8988T (cell line): ENCODE measurements at regions not wholly inside any gene's neighbourhood (a gene's known extent, or its start where the extent isn't known, plus 50 kb on each side); places are given as distances from the start of the nearest gene placed in this dataset.

Experiments
- DNase-seq: peaks from one replicate; pipeline ENCODE4 v3.0.0; 2011

DNA sequence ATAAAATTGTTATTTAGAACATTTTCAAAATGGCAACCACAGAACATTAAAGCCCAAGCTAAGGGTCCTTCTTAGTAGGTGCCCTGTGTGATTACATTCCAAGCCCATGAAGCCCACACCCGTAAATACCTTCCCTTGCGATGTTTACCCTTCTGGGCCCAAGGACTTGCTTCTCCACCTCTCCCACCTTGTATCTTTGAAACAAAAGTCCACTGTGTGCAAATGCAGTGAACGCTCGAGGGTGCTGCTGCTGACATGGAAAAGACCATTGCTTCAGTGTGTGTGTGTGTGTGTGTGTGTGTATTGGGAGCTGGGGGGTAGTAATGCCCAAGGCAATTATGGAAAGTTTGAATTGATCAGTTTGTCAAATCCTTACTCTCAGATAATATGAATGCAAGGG lies 298.1 kb downstream of the TGFB2 start:
- DNase-seq, result no peak

DNA sequence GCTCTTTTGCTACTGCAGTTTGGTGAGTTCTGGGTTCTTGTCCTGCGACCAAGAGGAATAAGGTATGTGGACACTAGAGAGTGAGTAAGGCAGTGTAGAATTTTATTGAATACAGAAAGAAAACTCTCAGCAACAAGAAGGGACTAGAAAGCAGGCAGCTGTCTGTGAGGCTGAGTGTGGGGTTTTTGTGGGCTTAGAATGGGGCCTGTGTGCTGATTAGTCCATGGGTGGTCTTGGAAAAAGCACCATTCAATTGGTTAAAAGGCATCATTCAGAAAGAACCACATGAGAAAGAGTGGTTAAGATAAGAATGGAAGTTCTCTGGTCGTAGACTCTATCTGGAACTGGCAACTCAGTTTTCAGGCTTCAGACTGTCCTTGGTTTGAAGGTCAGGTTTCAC lies 298.8 kb downstream of the TGFB2 start:
- no peak for DNase-seq

DNA sequence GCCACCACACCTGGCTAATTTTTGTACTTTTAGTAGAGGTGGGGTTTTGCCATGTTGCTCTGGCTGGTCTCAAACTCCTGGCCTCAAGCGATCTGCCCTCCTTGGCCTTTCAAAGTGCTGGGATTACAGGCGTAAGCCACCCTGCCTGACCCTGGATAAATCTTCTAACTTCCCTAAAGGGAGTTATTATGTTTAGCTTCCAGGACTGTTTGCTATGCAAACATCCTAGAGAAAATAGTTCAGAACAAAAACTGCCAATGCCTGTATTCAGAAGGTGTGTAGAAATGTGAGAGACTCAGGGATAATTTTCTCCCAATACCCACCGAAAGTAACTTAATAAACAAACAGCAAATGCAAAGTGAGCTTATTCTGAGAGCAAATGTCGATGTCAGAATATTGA lies 301.2 kb downstream of the TGFB2 start:
- DNase-seq, result no peak

DNA sequence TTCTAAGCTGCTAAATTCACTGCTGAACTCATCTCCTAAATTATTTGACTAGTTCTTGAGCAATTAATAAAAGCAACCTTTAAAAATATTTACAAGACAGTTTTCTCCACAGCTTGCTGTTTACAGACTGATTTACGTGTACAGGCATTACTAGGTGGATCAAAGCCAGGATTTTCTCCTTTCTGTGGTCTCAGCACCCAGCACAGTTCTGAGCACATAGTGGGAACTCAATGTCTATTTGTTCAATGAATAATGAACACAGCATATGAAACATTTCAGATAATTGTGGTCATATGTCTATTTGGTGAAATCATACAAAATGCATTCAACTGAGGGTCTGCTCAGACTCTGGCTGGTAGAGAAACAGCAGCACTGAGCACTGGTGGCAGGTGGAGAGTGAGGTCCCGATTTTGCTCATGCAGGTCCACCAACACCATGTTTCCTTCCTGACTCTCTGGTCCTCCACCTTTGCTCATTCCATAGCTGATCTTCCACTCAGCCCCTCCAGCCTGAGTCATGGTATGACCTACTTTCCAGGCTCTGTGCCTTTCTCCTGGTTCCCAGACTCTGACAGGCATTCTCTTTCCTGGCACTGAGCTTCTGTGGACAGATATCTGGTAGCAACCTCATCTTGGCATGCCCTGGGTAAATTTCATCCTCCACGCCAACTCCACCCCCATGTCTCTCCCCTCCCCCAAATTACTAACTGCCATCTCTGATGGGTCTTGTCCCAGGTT lies 311.3 kb downstream of the TGFB2 start:
- no peak for DNase-seq

DNA sequence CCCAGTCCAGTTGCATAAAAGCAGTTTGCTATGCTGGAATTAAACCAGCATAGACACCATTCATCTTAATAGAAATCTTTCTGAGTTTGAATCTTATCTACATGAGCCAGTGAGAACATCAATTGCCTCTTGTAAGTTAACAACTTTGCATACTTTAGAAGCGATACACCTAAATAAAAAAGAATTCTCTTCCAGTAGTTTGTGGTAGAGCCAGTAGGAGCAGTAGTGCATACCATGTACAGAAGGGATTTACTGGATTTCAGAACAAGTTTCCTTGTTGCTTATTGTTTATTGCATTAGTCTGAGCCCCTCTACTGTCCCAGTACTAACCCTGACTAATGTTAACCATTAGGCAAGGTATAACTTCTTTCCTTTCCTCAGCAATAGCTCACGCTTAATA lies 313.1 kb downstream of the TGFB2 start:
- no peak for DNase-seq

DNA sequence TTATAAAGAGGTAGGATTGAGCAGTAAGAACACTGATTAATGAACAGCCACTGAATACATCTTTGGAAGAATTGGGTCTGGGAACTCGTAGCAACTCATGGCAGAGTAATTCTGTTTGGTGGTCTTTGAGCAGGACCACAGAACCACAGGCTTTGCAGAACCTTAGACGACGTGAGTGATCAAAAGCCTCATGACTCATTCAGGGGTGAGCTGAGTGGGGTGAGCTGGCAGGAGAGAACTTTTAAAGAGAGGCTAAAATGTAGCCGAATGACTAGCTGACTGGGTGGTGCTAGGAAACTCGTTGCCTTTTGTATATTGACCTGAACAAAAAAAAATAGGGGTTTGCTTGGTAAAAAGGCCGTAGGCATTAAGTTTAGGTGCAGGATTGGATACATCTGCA lies 313.8 kb downstream of the TGFB2 start:
- DNase-seq, result no peak

DNA sequence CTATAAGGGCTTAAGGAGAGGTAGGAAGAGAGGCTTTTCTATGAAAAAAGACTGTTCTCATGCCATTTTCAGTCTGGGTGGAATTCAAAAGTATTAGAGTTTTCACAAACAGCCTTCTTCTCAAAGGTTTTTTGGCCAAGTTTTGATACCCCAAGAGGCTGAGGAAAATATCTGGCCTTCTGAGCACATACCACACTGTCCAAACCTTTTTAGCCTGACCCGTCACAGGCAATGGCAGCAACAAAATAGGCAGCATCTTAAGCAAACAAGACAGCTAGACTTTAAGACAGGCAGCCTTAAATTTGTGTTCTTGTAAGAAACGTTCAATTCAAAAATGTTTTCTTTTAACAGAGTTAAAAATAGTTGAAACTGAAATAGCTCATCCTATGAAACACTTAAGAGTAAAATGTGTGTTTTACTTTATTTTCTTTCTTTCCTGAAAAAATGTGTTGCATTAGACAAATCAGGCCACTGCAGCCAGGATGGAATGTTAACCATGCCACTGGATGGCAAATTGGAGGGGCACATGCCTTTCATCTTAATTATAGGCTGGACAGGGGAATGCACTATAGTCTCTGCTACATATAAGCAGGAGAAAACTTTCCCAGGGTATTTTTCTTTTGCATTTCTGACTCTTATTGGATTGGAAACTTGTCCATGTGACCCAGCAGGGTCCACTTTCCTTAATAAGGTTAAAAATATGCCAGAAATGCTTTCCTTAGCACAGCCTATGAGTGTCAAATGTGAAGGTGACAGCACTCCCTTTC lies 315.0 kb downstream of the TGFB2 start:
- DNase-seq, result no peak

DNA sequence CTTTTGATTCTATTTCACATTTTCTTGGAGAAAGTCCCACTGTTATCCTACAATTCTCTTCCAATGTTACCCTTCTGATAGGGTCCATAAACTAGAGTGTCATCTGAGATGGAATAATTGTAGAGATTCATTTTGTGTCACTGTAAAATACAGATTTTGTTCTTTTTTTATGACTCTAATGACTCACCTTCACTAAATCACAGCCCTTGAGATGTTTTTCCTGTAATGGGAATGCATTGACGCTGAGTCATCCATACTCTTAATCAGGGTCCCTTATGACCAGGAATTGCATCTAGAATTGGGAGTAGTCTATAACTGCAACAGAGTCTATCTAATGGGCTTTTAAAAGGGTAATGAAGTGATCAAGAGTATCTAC lies 315.5 kb downstream of the TGFB2 start:
- DNase-seq, result no peak

DNA sequence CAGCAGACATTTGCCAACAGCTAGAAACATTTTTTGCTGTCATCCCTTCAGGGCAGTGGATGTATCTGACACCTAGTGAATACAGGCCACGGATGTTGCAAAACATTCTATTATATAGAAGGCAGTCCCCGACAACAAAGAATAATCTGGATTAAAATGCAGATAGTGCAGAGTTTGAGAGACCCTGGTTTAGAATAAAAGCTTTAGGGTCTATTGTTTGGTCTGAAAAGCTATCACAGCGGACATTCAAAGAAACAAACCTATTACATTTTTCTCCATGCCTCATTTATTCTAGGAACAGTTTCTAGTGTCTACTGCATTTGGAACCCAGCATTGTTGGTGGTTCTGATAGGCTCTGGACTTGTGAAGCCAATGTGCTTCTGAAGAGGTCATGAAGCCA lies 316.3 kb downstream of the TGFB2 start:
- no peak for DNase-seq

DNA sequence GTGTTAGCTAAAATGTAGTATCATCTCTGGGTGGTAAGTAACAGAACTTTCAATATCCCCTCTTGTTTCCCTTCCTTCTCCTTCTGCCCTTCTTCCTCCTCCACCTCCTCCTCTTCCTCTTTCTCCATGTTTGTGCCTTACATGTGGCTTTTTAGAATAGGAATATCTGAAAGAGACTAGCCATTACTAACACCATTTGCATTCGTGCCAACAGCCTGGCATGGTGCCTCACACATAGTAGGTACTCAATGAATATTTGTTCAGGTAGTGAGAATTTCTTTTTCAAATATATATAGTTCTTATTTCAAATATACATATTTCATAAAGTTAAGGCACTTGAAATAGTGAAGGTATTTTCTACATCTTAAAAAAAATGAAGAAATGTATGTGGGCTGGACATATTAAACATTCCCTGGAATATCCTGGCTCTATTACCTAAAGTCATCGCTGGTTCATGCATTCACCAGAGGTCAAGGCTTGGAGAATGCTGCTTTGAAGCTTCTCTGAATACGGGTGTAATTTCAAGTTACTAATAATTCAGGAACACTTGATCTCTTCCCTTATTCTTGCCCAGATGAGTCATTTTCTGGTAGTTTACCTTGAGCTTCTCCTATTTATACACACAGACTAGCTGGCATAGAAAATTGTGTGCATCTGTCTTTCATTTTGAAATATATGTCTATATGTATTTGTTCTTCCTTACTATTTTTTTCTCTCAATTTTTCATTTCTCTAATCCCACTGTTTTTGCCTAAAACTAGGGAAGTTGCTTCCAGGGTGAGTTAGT lies 319.4 kb downstream of the TGFB2 start:
- DNase-seq, result no peak

DNA sequence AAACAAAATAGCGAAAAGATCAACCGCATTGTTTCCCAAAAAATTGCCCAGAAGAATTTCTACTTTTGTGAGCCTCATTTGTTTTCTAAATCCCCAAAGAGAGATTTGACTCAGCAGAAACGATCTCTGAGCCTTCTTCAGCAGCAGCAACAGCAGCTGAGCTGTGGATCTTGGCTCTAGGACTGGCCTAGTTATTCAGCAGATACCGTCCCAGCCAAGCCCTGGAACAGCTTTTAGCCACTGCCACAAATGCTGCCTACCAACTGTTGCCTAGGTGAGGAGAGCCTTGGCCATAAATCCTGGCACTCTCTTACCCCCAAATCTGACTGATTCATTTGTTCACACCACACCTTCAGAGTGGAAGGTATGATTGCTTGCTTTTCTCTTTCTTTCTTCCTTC lies 320.1 kb downstream of the TGFB2 start:
- no peak for DNase-seq

DNA sequence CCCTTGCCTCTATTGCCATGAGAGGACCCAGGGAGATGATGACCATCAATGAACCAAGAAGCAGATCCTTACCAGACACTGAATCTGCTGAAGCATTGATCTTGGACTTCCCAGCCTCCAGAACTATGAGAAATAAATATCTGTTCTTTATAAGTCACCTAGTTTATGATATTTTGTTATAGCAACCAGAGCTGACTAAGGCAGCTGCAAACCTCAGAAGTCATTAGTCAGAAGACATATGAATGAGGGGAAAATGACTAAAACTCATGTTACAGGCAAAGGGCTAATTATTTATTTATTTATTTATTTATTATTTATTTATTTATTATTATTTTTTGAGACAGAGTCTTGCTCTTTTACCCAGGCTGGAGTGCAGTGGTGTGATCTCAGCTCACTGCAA lies 321.1 kb downstream of the TGFB2 start:
- no peak for DNase-seq

DNA sequence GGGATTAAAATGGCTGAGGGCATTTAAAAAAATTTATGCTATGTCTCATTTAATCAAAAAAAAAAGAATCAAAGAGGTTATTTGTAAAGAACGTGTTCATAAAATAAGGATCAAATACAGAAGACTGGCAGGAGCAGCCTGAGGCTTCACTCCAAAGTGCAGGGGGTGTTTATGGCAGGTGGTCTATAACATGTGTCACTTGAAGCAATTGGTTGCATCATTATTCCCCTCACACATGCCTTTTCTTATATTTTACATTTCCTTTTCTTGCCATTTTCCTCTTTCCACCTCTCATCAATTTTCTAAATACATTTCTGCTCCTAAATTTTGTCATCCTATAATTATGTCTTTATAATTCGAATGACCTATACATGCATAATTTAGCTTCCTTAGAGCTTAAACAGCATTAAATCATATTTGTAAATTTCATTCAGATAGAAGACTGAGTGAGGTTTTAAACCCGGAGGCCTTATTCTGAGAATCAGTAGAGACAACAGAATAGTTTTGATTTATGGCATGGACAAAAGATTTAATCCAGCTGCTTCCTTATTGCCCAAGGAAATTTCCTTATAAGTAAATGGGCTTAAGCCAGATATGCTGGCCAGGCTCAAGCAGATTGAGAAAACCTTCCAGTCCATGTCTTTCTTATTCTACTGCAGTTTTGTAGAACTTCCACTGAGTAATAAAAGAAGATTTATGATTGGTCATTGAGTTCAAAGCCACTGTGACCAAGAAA lies 322.8 kb downstream of the TGFB2 start:
- no peak for DNase-seq

DNA sequence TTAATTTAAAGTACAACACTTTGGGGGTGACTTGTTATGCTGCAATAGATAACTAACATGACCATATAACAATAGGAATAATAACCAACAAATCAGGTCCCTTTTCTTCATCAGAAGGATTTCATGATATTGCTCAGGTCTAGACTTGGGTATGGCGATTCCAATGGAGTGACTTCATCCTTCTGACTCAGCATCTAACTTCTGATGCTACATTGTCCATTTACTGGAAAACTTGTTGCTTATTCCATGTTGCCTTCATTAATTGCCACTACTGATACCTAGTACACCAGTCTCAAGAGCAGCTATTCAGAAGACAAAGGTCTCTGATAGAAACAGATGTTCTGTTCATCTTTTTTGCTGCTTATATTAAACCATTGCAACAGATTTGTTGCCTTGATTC lies 324.3 kb downstream of the TGFB2 start:
- no peak for DNase-seq

DNA sequence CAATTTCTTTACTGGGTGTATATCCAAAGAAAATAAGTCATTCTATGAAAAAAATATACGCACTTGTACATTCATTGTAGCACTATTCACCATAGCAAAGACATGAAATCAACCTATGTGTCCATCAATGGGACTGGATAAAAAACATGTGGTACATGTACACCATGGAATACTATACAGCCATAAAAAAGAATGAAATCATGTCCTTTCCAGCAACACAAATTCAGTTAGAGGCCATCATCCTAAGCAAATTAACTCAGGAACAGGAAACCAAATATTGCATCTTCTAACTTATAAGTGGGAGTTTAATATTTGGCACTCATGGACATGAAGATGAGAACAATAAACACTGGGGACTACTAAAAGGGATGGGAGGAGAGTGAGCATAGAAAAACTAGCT lies 325.7 kb downstream of the TGFB2 start:
- DNase-seq, result no peak

DNA sequence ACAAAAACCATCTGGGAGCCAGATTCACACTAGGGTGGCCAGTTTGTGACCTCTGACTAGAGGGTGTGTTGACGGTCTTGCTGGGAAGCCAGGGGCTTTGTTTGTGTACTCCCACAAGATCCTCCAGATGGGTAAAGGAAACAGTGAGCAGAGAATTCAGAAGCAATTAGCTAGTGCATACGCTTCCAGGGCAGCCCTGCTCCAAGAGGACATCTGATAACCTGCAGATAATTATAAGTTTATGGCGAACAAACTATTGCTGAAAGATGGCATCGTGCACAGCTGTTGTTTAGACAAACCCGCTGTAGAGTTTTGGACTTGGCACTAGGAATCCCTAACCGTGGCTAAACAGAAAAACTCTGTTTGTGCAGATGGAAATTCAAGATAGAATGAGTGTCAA lies 326.4 kb downstream of the TGFB2 start:
- DNase-seq, result no peak

DNA sequence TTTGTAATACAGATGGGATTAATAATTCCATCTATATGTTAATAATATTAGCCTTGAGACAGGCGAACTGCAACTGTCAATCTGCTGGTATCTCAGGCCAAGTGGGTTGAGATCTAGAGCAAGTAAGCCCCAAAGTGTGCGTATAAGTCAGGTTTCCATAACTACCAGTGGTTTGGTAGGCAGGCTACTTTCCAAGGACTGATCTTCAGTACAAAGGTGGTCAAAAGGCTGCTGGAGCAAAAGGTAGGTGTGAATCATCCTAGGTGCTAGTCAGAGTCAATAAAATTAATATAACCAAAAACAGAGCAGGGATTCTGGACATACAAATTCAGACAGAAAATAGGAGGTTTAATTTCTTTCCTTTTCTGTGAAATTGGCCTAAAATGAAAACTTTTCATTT lies 328.0 kb downstream of the TGFB2 start:
- DNase-seq, result no peak

DNA sequence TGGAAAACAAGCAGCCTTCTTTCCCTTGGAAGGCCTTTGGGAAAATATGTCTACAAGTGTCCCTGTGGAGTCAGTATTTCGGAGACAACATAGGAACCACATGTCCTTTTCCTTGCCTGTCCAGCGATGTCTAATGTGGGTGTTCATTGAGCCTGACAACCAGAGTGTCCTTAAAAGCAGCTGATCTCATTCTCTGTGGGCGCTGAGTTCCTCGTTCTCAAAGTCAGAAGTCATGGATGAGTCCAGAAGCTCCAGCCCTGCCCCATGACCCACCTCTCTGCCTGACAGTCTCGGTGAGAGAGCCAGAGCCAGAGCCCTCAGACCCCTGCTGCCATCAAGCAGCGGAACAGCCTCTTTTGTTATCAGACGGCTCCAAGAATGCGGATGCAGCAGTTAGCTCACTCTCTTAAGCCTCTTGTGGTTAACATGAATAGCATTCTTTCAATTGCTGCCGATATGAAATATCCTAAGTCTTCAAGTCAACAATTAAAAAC lies 329.2 kb downstream of the TGFB2 start:
- no peak for DNase-seq

DNA sequence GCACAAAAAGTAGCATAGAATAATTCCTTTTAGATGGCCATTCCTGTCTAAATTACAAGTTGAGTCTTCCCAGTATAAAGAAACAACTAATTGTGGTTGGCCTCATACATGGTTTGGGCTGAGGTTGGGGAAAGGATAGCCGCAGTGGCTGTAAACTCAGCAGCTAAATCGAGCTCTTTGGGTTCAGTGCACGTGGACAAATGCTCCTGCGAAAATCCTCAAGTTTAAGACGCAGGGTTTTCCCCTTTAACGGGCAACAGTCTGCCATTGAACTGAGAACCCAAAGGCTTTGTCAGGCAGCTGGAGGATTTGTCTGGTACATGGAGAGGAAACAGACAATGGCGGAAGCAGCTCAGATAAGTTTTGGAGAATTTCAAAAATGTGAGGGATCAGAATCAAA lies 331.9 kb downstream of the TGFB2 start:
- DNase-seq, result no peak

DNA sequence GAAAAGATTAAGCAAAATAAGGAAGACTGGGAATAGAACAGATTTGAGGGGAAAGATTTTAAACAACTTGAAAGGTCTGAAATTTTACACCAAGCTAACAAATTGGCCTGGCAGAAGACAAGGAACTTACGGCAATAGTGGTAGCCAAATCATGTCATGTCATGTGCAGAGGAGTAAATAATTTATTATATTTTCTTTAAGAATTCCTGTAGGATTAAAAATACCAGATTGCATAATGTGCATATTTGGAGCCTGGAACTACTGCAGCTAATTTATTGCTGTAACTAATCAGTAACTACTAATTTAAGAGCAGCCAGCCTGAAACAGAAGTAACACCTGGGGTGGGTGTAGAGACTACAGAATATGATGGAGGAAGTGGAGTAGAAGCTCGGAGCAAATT lies 334.3 kb downstream of the TGFB2 start:
- DNase-seq, result no peak

DNA sequence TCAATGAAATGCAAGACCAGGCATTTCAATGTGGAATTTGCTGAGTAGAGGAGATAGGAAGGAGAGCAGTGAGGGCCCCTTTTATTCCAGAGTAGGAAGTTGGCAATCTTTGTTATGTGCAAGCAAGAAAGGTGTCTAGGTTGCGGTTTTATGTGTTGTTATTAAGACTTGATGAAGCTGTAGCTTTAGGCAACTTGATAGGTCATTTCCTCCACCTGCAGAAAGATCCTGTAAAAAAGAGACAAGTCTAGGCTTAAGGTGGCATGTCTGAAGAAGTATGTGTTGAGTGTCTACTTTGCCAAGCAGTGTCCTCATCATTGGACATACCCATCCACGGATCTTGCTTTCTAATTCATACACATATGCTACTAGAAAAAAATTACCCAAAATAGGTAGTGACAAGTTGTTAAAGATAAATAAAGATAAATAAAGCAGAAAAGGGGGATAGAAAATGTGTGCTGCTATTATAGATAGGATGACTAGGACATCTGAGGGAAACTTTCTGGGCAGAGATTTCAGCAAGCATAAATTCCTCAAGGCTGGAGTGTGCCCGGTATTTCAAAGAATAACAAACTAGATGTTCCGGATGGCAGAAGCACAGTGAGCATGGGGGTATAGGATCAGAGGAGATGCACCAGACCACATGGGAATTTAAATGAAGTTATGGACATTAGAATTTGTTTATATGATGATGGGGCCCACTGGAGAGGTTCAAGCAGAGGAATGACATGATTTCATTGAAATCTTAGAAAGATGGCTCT lies 335.0 kb downstream of the TGFB2 start:
- DNase-seq, result no peak

DNA sequence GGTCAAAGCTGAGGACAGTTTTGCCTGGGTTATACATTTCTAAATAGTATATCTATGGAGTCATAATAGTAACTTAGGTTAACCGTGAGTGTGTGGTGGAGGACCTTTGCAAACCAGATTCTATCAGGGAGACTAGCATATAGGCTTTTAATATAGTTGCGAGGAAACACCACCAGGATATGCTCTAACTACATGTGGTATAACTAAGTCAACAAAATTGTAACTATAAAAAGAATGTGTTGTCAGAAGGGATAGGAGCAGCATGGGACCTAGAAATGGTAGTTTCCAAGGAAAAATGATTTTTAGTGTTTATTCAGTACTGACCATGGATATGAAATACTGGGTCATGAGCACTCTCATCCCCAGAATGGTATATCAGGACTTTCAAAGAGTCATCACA lies 338.1 kb downstream of the TGFB2 start:
- no peak for DNase-seq
